PC-3 (cell line): ENCODE measurements at regions not wholly inside any gene's neighbourhood (a gene's known extent, or its start where the extent isn't known, plus 50 kb on each side); places are given as distances from the start of the nearest gene placed in this dataset.
"Not testable (repeated sequence)": the region's sequence is repeated elsewhere in the genome, so short reads cannot be mapped to it uniquely, and the experiment has no call there.

Experiments used
- ATAC-seq: fragments of 200-7000 bp; cut with Tn5 transposase; 2 replicates; pipeline ENCODE4 v1.9.1; 2020; ENCODE audit warnings: mild to moderate bottlenecking, moderate library complexity
- BruUV-seq: library from RNA; stranded (reverse); fragments of 400-500 nt; replicated peaks from 2 replicates; lab custom pipeline; 2021; lab: Mats Ljungman, UMichigan
- CTCF ChIA-PET: fragments of 300-600 bp; sonication (Branson Sonifier 250); formaldehyde crosslinking; loops from one replicate; lab custom pipeline; 2022; ENCODE audit warnings: antibody characterized with exemption; lab: Charles Lee
- POLR2A ChIA-PET: fragments of 300-600 bp; sonication (Branson Sonifier 250); formaldehyde crosslinking; loops from one replicate; lab custom pipeline; 2022; ENCODE audit warnings: antibody characterized with exemption; ENCODE audit not compliant: unreplicated experiment; lab: Charles Lee
- DNase-seq: peaks from one replicate; pipeline ENCODE4 v3.0.0-alpha.2; 2015
- H2AFZ ChIP-seq: fragments of 300-600 bp; sonication (generic); 2 replicates; pipeline ENCODE4 v1.6.0; 2016; ENCODE audit warnings: antibody characterized with exemption, low read length
- H3F3A ChIP-seq: fragments of 300-600 bp; sonication (generic); one replicate; pipeline ENCODE4 v1.6.0; 2017; ENCODE audit warnings: antibody characterized with exemption, low read length, control low read depth, mild to moderate bottlenecking; ENCODE audit not compliant: unreplicated experiment
- H3K27ac ChIP-seq: fragments of 300-600 bp; sonication (generic); 2 replicates; pipeline ENCODE4 v1.5.1; 2016; ENCODE audit warnings: mild to moderate bottlenecking, low read length
- H3K27me3 ChIP-seq: fragments of 300-600 bp; sonication (generic); 2 replicates; pipeline ENCODE4 v1.6.1; 2016; ENCODE audit warnings: low read length, mixed read lengths
- H3K36me3 ChIP-seq: fragments of 300-600 bp; sonication (generic); 2 replicates; pipeline ENCODE4 v1.6.1; 2016; ENCODE audit warnings: low read depth, mixed run types, low read length, mixed read lengths
- H3K4me1 ChIP-seq: fragments of 300-600 bp; sonication (generic); 2 replicates; pipeline ENCODE4 v1.5.1; 2016; ENCODE audit warnings: low read length; ENCODE audit not compliant: insufficient read depth
- H3K4me2 ChIP-seq: fragments of 300-600 bp; sonication (generic); 2 replicates; pipeline ENCODE4 v1.6.0; 2016; ENCODE audit warnings: low read length
- H3K4me3 ChIP-seq: fragments of 300-600 bp; sonication (generic); 2 replicates; pipeline ENCODE4 v1.5.1; 2016; ENCODE audit warnings: mild to moderate bottlenecking, low read length, mixed read lengths
- H3K79me2 ChIP-seq: fragments of 300-600 bp; sonication (generic); 2 replicates; pipeline ENCODE4 v1.6.1; 2017; ENCODE audit warnings: low read length, mixed read lengths
- H3K9ac ChIP-seq: fragments of 300-600 bp; sonication (generic); 2 replicates; pipeline ENCODE4 v1.6.0; 2016; ENCODE audit warnings: mild to moderate bottlenecking, low read length
- H3K9me2 ChIP-seq: fragments of 300-600 bp; sonication (generic); replicated peaks from 2 replicates; pipeline ENCODE4 v1.6.1; 2016; ENCODE audit warnings: mixed run types, low read length, mixed read lengths
- H3K9me3 ChIP-seq: fragments of 300-600 bp; sonication (generic); 2 replicates; pipeline ENCODE4 v1.6.1; 2016; ENCODE audit warnings: low read length, mixed read lengths
- H4K20me1 ChIP-seq: fragments of 300-600 bp; sonication (generic); 2 replicates; pipeline ENCODE4 v1.6.1; 2016; ENCODE audit warnings: low read length, mixed read lengths
- CTCF ChIP-seq: fragments of 300-600 bp; sonication (generic); conservative IDR thresholded peaks from 2 replicates; pipeline ENCODE4 v1.5.1; 2017; ENCODE audit warnings: antibody characterized with exemption, low read depth, mild to moderate bottlenecking, low read length
- EZH2 ChIP-seq: fragments of 300-600 bp; sonication (generic); IDR thresholded peaks from one replicate; pipeline ENCODE4 v1.6.1; 2017; ENCODE audit warnings: antibody characterized with exemption, mild to moderate bottlenecking, low read length; ENCODE audit not compliant: unreplicated experiment
- EZH2phosphoT487 ChIP-seq: fragments of 300-600 bp; sonication (generic); IDR thresholded peaks from 2 replicates; pipeline ENCODE4 v1.6.1; 2018; ENCODE audit warnings: mild to moderate bottlenecking, antibody characterized with exemption, low read length, borderline replicate concordance
- intact Hi-C: fragments of 100-400 bp; cut with micrococcal nuclease; formaldehyde crosslinking; loops from 2 replicates; pipeline ENCODE4 v1.9.0; 2023

GRCh38 chr5:98319299-98320011 is 454.0 kb upstream of the RGMB start:
- H3K9ac ChIP-seq = no peak overlapping the region
- no TSS peak for BruUV-seq
- ATAC-seq (no peak), DNase-seq (no peak)
- no peaks in the 10 kb centered on the region for H3F3A ChIP-seq
- H3K36me3 ChIP-seq = no peaks in the 10 kb centered on the region
- H3K27me3 ChIP-seq = no peaks in the 10 kb centered on the region
- no peaks in the 10 kb centered on the region for H3K9me2 ChIP-seq
- peaks cover 12% of the 10 kb centered on the region for H3K4me1 ChIP-seq
- H2AFZ ChIP-seq = no peak overlapping the region
- POLR2A ChIA-PET = no interaction called here
- H3K27ac ChIP-seq = no peak overlapping the region
- H3K9me3 ChIP-seq = no peaks in the 10 kb centered on the region
- no peak overlapping the region for H3K4me3 ChIP-seq
- no peak overlapping the region for H3K4me2 ChIP-seq
- TF ChIP-seq CTCF = no peak
- no peak for TF ChIP-seq EZH2
- TF ChIP-seq EZH2phosphoT487 = no peak
- CTCF ChIA-PET = interaction anchor here (0.7 kb wide), 1 partner anchor 42 kb away, joined by 3 read pairs; no protein-coding TSS in a partner anchor
- H3K79me2 ChIP-seq = no peaks in the 10 kb centered on the region
- no peaks in the 10 kb centered on the region for H4K20me1 ChIP-seq
- intact Hi-C loops = no loop called here

- ATAC-seq (no peak), DNase-seq (no peak)
- Histone ChIP-seq H4K20me1 (no peaks in the 10 kb centered on the region), H3K9ac (no peak overlapping the region), H3K36me3 (no peaks in the 10 kb centered on the region), H3F3A (no peaks in the 10 kb centered on the region), H2AFZ (no peak overlapping the region), H3K9me3 (no peaks in the 10 kb centered on the region), H3K27ac (no peak overlapping the region), H3K9me2 (no peaks in the 10 kb centered on the region), H3K79me2 (no peaks in the 10 kb centered on the region), H3K4me3 (no peak overlapping the region), H3K4me1 (peaks cover 3% of the 10 kb centered on the region), H3K27me3 (no peaks in the 10 kb centered on the region), H3K4me2 (no peak overlapping the region)
- ChIA-PET POLR2A (no interaction called here), CTCF (no interaction called here)
- intact Hi-C loops = no loop called here
- no peak for TF ChIP-seq CTCF
- no peak for TF ChIP-seq EZH2
- TF ChIP-seq EZH2phosphoT487 = no peak
- no TSS peak for BruUV-seq
Measured at GRCh38 chr5:98320343-98320742, 453.1 kb upstream of the RGMB start.

GRCh38 chr5:98321361-98321760 is 452.1 kb upstream of the RGMB start:
- Histone ChIP-seq H3K4me3 (no peak overlapping the region), H3K27ac (no peak overlapping the region), H3K79me2 (no peaks in the 10 kb centered on the region), H3K9me2 (no peaks in the 10 kb centered on the region), H3K36me3 (no peaks in the 10 kb centered on the region), H3K9ac (no peak overlapping the region), H2AFZ (no peak overlapping the region), H4K20me1 (no peaks in the 10 kb centered on the region), H3K4me1 (no peaks in the 10 kb centered on the region), H3K27me3 (no peaks in the 10 kb centered on the region), H3K9me3 (no peaks in the 10 kb centered on the region), H3F3A (no peaks in the 10 kb centered on the region), H3K4me2 (no peak overlapping the region)
- ChIA-PET CTCF (no interaction called here), POLR2A (no interaction called here)
- intact Hi-C loops = no loop called here
- TF ChIP-seq EZH2phosphoT487 (no peak), EZH2 (no peak), CTCF (no peak)
- ATAC-seq (no peak), DNase-seq (no peak)
- BruUV-seq = no TSS peak

- H3K4me3 ChIP-seq, H3K9ac ChIP-seq: not testable (repeated sequence)
Measured at GRCh38 chr5:98325187-98325586, 448.3 kb upstream of the RGMB start.

More at GRCh38 chr5:98325187-98325586, 448.3 kb upstream of the RGMB start:
- CTCF ChIA-PET, H3K4me1 ChIP-seq, DNase-seq, H3K27ac ChIP-seq, ATAC-seq, H3K9me3 ChIP-seq, intact Hi-C loops, H3K9me2 ChIP-seq, H3K27me3 ChIP-seq, H3K4me2 ChIP-seq, H2AFZ ChIP-seq, H3F3A ChIP-seq, BruUV-seq, H4K20me1 ChIP-seq, H3K79me2 ChIP-seq, H3K36me3 ChIP-seq, POLR2A ChIA-PET: not testable (repeated sequence)
